Activated B cell treated with CpG ODN at 0.5 μM for 24 hours (primary cell): ENCODE measurements at regions not wholly inside any gene's neighbourhood (a gene's known extent, or its start where the extent isn't known, plus 50 kb on each side); places are given as distances from the start of the nearest gene placed in this dataset.

Experiments
- ATAC-seq: fragments of 200-7000 bp; cut with Tn5 transposase; one replicate; pipeline ENCODE4 v1.10.0; 2021; ENCODE audit warnings: low read depth, mild to moderate bottlenecking, moderate library complexity
- CTCF ChIA-PET: fragments of 350-600 bp; sonication (Branson Sonifier 250); formaldehyde crosslinking; loops from one replicate; lab custom pipeline; 2021; ENCODE audit warnings: antibody characterized with exemption; lab: Charles Lee
- POLR2A ChIA-PET: fragments of 350-600 bp; sonication (Branson Sonifier 250); formaldehyde crosslinking; loops from one replicate; lab custom pipeline; 2021; ENCODE audit warnings: antibody characterized with exemption; lab: Charles Lee
- DNase-seq: peaks from one replicate; pipeline ENCODE4 v3.0.0; 2022
- H3K27ac Mint-ChIP-seq: one replicate; pipeline ENCODE4 v1.8.0; 2020; ENCODE audit warnings: mixed read lengths
- H3K27me3 Mint-ChIP-seq: one replicate; pipeline ENCODE4 v1.8.0; 2021; ENCODE audit warnings: mixed read lengths
- H3K36me3 Mint-ChIP-seq: one replicate; pipeline ENCODE4 v1.8.0; 2021; ENCODE audit warnings: low read depth, mixed read lengths
- H3K4me1 Mint-ChIP-seq: one replicate; pipeline ENCODE4 v1.8.0; 2021; ENCODE audit warnings: mixed read lengths
- H3K4me3 Mint-ChIP-seq: one replicate; pipeline ENCODE4 v1.8.0; 2020; ENCODE audit warnings: mild to moderate bottlenecking, mixed read lengths
- H3K9me3 Mint-ChIP-seq: one replicate; pipeline ENCODE4 v1.8.0; 2020; ENCODE audit warnings: mixed read lengths
- intact Hi-C: fragments of 100-400 bp; cut with micrococcal nuclease; formaldehyde crosslinking; loops from one replicate; pipeline ENCODE4 v1.15.1; 2024
- TF ChIP-seq, protein P1 (sequence below): fragments of 200-600 bp; IDR thresholded peaks from one replicate; pipeline ENCODE4 v1.8.0; 2022; ENCODE audit warnings: antibody characterized with exemption, mild to moderate bottlenecking

DNA sequence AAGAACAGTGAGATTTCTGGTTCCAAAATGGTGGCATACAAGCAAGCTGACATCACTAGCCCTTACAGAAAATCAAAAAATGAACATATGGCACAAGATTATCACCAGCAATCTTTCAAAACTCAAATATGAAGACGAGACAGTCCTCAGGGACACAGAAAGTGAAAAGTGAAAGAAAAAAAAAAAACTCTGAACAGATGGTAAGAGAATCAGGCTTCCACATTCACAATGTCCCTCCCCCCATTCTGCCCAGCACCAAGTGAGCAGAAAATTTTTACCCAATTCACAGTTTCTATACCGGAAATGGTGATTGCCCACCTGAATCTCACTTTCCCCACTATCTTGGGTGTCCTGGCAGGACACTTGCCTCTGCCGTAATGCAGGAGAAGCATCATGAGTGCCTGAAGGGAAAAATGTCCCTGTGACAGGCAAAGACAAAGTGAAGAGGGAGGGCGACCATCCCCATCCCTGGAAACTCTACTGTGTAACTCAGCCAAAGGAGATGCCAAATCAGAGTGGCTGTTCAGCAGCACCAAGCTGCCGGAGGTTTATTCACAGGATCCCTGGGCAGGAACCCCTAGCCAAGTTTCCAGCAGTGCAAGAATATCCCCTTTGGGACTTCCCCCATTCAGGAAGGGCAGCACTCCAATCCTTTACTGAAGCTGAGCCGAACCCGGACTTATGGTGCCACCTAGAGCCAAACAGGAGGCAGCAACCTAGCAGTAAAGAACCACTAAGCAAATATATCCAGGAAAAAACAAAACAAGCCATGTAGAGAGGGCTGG is 312.2 kb downstream of the LRATD1 start:
- Mint-ChIP-seq H3K27ac (no peak overlapping the region), H3K36me3 (no peaks in the 10 kb centered on the region), H3K27me3 (peaks cover 2% of the 10 kb centered on the region), H3K4me1 (no peaks in the 10 kb centered on the region), H3K9me3 (peaks cover 8% of the 10 kb centered on the region), H3K4me3 (no peak overlapping the region)
- ChIA-PET POLR2A (no interaction called here), CTCF (no interaction called here)
- TF ChIP-seq, protein P1, sequence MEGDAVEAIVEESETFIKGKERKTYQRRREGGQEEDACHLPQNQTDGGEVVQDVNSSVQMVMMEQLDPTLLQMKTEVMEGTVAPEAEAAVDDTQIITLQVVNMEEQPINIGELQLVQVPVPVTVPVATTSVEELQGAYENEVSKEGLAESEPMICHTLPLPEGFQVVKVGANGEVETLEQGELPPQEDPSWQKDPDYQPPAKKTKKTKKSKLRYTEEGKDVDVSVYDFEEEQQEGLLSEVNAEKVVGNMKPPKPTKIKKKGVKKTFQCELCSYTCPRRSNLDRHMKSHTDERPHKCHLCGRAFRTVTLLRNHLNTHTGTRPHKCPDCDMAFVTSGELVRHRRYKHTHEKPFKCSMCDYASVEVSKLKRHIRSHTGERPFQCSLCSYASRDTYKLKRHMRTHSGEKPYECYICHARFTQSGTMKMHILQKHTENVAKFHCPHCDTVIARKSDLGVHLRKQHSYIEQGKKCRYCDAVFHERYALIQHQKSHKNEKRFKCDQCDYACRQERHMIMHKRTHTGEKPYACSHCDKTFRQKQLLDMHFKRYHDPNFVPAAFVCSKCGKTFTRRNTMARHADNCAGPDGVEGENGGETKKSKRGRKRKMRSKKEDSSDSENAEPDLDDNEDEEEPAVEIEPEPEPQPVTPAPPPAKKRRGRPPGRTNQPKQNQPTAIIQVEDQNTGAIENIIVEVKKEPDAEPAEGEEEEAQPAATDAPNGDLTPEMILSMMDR = no peak
- DNase-seq = no peak
- no peak for ATAC-seq
- intact Hi-C loops = no loop called here

DNA sequence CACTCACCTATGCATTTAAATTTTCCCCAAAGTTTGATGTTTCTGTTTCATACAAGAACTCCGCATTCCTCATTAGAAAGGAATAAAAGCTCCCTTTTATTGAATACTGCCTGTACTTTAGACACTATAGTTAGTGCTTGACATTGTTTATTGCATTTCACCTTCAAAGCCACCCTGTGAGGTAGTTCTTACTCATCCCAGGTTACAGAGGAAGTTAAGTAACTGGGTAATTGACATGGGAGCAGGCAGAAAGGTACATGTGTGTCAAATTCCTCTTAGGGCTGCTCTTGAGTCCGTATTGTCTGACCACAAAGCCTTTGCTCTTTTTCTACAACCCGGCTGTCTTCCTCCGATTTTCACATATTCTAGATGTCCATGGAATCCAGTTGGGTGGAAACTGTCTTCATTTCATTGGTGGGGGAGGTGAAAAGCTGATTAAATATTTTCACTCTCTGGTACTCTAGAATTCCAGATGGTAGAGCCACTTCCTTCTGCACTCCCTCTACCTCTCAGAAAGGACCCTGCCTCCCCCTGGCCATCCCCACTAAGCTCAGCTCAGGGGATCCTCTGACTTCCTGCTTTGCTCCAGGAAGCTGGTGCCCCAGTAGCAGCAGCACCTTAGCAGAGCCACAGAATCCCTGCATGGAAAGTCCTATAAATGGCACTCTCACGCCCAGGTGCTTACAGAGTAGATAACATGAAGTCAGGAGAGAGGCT is 319.2 kb downstream of the LRATD1 start:
- ATAC-seq = no peak
- ChIA-PET CTCF (no interaction called here), POLR2A (no interaction called here)
- no peaks in the 10 kb centered on the region for H3K36me3 Mint-ChIP-seq
- peaks cover 6% of the 10 kb centered on the region for H3K9me3 Mint-ChIP-seq
- no peak for DNase-seq
- H3K27me3 Mint-ChIP-seq = no peaks in the 10 kb centered on the region
- H3K4me1 Mint-ChIP-seq = no peaks in the 10 kb centered on the region
- no peak overlapping the region for H3K27ac Mint-ChIP-seq
- TF ChIP-seq, protein P1 = no peak
- intact Hi-C loops = no loop called here
- no peak overlapping the region for H3K4me3 Mint-ChIP-seq

- DNase-seq (no peak), ATAC-seq (no peak)
- no peaks in the 10 kb centered on the region for H3K27me3 Mint-ChIP-seq
- H3K4me3 Mint-ChIP-seq = no peak overlapping the region
- peaks cover 6% of the 10 kb centered on the region for H3K9me3 Mint-ChIP-seq
- H3K4me1 Mint-ChIP-seq = no peaks in the 10 kb centered on the region
- no peaks in the 10 kb centered on the region for H3K36me3 Mint-ChIP-seq
- TF ChIP-seq, protein P1 = no peak
- intact Hi-C loops = no loop called here
- CTCF ChIA-PET = no interaction called here
- POLR2A ChIA-PET = no interaction called here
- H3K27ac Mint-ChIP-seq = no peak overlapping the region
These were observed 320.0 kb downstream of the LRATD1 start for GRCh38 chr2:14952400-14952963.

DNA sequence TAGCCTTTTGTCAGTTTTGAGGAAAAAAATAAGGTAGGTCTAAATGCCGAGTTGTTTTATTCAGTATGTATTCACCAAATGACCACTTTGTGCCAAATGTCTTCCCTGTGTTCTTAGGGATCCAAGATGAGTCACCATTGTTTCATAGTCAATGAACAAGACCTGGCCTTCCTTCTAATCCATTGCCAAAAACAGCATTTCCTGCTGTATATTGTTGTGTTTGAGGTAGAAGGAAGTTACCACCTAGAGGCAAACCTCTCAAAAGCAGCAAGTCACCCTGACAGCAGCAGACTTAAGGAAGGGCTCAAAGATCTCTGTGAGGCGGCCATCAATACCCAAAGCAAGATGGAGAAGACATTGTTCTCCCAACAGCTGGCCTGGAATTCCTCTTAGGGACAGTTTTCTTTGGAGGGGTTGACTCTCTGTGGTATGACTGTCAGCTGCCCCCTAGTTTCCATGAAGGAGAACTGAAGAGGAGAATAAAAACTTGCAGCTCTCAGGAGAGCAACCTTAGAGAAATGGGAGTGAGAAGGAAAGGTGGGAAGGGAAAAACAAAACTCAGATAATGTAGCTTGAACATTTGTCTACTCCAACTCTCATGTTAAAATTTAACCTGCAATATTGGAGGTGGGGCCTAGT is 328.3 kb downstream of the LRATD1 start:
- intact Hi-C loops = no loop called here

More for the DNA sequence above, 328.3 kb downstream of the LRATD1 start:
- ChIA-PET POLR2A (no interaction called here), CTCF (no interaction called here)
- TF ChIP-seq, protein P1 = no peak
- H3K4me3 Mint-ChIP-seq = no peak overlapping the region
- ATAC-seq = no peak
- DNase-seq = no peak
- H3K36me3 Mint-ChIP-seq = no peaks in the 10 kb centered on the region
- peaks cover 6% of the 10 kb centered on the region for H3K9me3 Mint-ChIP-seq
- H3K27me3 Mint-ChIP-seq = peaks cover 4% of the 10 kb centered on the region
- no peak overlapping the region for H3K27ac Mint-ChIP-seq
- H3K4me1 Mint-ChIP-seq = no peaks in the 10 kb centered on the region
